ENCODE measurements at regions not wholly inside any gene's neighbourhood (a gene's known extent, or its start where the extent isn't known, plus 50 kb on each side); places are given as distances from the start of the nearest gene placed in this dataset.

GRCh38 chrX:455673-456072 is 69.0 kb upstream of the PPP2R3B start:
- H3K27me3 ChIP-seq: peaks cover 0 to 2% (median 0%) of the 10 kb centered on the region in 9 donors
- WGBS, 4 donors: 57 to 76% (median 71%) methylated on average over 9 of the region's 9 CpGs
- peaks cover 0 to 6% (median 0%) of the 10 kb centered on the region in 12 donors for H3K9me3 ChIP-seq
- ATAC-seq (no peak), DNase-seq (no peak)
- H3K4me3 ChIP-seq: no peak overlapping the region
- H3K27ac ChIP-seq: no peak overlapping the region
- no peaks in the 10 kb centered on the region for H3K36me3 ChIP-seq
- no peaks in the 10 kb centered on the region for H3K4me1 ChIP-seq
- intact Hi-C loops (cut with DNase I): no loop called here
- TF ChIP-seq POLR2A (IDR thresholded peaks at IDR 0.05): no peak
- TF ChIP-seq CTCF (IDR thresholded peaks at IDR 0.05): no peak

GRCh38 chrX:456146-456545 is 69.4 kb upstream of the PPP2R3B start:
- ATAC-seq (no peak), DNase-seq (no peak)
- H3K27ac ChIP-seq: no peak overlapping the region
- intact Hi-C loops (cut with DNase I): no loop called here
- no peaks in the 10 kb centered on the region for H3K27me3 ChIP-seq
- peaks cover 0 to 6% (median 0%) of the 10 kb centered on the region in 12 donors for H3K9me3 ChIP-seq
- H3K4me1 ChIP-seq: no peaks in the 10 kb centered on the region
- no peak overlapping the region for H3K4me3 ChIP-seq
- TF ChIP-seq CTCF (IDR thresholded peaks at IDR 0.05) (no peak), POLR2A (IDR thresholded peaks at IDR 0.05) (no peak)
- no peaks in the 10 kb centered on the region for H3K36me3 ChIP-seq

DNA sequence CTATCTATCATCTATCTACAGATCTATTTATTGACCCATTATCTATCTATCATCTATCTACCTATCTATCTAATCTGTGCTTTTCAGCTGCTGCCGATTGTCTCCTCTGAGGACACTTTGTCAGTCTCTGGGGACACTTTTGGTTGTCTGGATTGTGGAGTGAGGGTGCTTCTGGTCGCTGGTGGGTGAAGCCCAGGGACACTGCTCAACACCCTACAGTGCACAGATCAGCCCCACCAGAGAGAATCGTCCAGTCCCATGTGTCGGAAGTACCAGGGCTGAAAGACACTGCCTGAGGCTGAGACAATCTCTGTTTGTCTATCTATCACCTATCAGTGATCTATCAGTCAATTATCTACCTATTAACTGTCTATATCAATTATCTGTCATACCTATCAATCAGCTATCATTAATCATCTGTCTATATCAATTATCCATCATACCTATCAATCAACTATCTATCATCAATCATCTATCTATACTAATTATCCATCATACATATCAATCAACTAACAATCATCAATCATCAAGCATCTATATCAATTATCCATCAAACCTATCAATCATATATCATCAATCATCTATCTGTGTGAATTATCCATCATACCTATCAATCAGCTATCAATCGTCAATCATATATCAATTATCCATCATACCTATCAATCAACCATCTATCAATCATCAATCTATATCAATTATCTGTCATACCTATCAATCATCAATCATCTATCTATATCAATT is 70.0 kb upstream of the PPP2R3B start:
- no peak overlapping the region for H3K4me3 ChIP-seq
- no peaks in the 10 kb centered on the region for H3K36me3 ChIP-seq
- H3K4me1 ChIP-seq: no peaks in the 10 kb centered on the region
- 70 to 80% (median 72%) methylated on average over 5 of the region's 5 CpGs for WGBS, 4 donors
- TF ChIP-seq CTCF (IDR thresholded peaks at IDR 0.05) (no peak), POLR2A (IDR thresholded peaks at IDR 0.05) (no peak)
- H3K27ac ChIP-seq: no peak overlapping the region
- intact Hi-C loops (cut with DNase I): no loop called here
- no peaks in the 10 kb centered on the region for H3K27me3 ChIP-seq
- DNase-seq (no peak), ATAC-seq (no peak)
- H3K9me3 ChIP-seq: peaks cover 0 to 6% (median 0%) of the 10 kb centered on the region in 12 donors

DNA sequence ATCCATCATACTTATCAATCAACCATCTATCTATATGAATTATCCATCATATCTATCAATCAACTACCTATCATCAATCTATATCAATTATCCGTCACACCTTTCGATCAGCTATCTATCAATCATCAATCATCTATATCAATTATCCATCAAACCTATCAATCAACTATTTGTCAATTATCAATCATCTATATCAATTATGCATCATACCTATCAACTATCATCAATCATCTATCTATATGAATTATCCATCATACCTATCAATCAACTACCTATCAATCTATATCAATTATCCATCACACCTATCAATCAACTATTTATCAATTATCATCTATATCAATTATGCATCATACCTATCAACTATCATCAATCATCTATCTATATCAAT is 70.6 kb upstream of the PPP2R3B start:
- WGBS, 4 donors: 65 to 95% (median 77%) methylated on average over 2 of the region's 2 CpGs
- no peaks in the 10 kb centered on the region for H3K36me3 ChIP-seq

More for the DNA sequence above, 70.6 kb upstream of the PPP2R3B start:
- no peaks in the 10 kb centered on the region for H3K4me1 ChIP-seq
- DNase-seq: no peak
- H3K4me3 ChIP-seq: no peak overlapping the region
- no peak overlapping the region for H3K27ac ChIP-seq
- TF ChIP-seq POLR2A (IDR thresholded peaks at IDR 0.05): no peak
- no peak for TF ChIP-seq CTCF (IDR thresholded peaks at IDR 0.05)
- intact Hi-C loops (cut with DNase I): no loop called here
- no peaks in the 10 kb centered on the region for H3K27me3 ChIP-seq
- H3K9me3 ChIP-seq: peaks cover 0 to 6% (median 0%) of the 10 kb centered on the region in 12 donors
- ATAC-seq: no peak
